IgD-negative memory B cell (primary cell): ENCODE measurements at regions not wholly inside any gene's neighbourhood (a gene's known extent, or its start where the extent isn't known, plus 50 kb on each side); places are given as distances from the start of the nearest gene placed in this dataset.

Experiments used
- H3K27ac Mint-ChIP-seq, 3 donors: one replicate each; pipeline ENCODE4 v1.8.0; 2020 to 2022; ENCODE audit warnings: mild to moderate bottlenecking in 3 of 3, mixed read lengths in 3 of 3, moderate library complexity in 1 of 3
- H3K27me3 Mint-ChIP-seq: one replicate; pipeline ENCODE4 v1.8.0; 2021; ENCODE audit warnings: mixed read lengths
- H3K36me3 Mint-ChIP-seq: one replicate; pipeline ENCODE4 v1.8.0; 2020; ENCODE audit warnings: mild to moderate bottlenecking, mixed read lengths
- H3K4me1 Mint-ChIP-seq, 3 donors: one replicate each; pipeline ENCODE4 v1.8.0; 2020 to 2022; ENCODE audit warnings: mixed read lengths in 3 of 3, mild to moderate bottlenecking in 1 of 3
- H3K4me3 Mint-ChIP-seq, 4 donors: one replicate each; pipeline ENCODE4 v1.8.0; 2020 to 2022; ENCODE audit warnings: mild to moderate bottlenecking in 4 of 4, mixed read lengths in 4 of 4, moderate library complexity in 3 of 4
- H3K9me3 Mint-ChIP-seq, 3 donors: one replicate each; pipeline ENCODE4 v1.8.0; 2020 to 2021; ENCODE audit warnings: mixed read lengths in 3 of 3, mild to moderate bottlenecking in 1 of 3

- Mint-ChIP-seq H3K36me3 (no peaks in the 10 kb centered on the region), H3K4me3 (no peak overlapping the region), H3K27ac (no peak overlapping the region), H3K4me1 (no peaks in the 10 kb centered on the region), H3K9me3 (peaks cover 0 to 8% (median 3%) of the 10 kb centered on the region in 3 donors), H3K27me3 (no peaks in the 10 kb centered on the region)
Measured at GRCh38 chr3:81045246-81045645, 716.2 kb downstream of the GBE1 start.

DNA sequence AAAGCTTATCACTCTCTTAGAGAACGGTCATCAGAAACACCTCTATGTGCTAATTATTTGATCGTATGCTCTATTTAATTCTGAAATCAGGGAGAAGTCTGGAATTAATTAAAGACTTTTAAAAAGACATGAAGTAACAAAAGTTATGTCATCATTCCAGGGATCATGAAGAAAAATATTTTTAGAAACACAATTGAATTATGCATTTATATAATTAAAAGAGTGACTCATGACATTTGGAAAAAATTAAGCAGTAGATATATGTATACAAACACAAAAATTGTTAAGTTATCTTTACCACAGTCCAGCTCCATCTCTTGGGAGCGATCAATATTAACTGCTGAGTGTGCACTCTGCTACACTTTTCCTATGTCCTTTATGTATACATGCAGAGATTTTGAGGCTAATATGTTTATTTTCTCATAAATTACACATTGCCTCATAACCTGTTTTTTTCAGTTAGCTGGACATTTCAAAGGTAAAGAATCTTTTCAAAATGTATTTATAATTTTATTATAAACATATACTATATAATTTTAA, 717.7 kb downstream of the GBE1 start:
- Mint-ChIP-seq H3K4me1 (no peaks in the 10 kb centered on the region), H3K4me3 (no peak overlapping the region), H3K27me3 (no peaks in the 10 kb centered on the region), H3K36me3 (no peaks in the 10 kb centered on the region), H3K27ac (no peak overlapping the region), H3K9me3 (peaks cover 0 to 3% (median 3%) of the 10 kb centered on the region in 3 donors)

DNA sequence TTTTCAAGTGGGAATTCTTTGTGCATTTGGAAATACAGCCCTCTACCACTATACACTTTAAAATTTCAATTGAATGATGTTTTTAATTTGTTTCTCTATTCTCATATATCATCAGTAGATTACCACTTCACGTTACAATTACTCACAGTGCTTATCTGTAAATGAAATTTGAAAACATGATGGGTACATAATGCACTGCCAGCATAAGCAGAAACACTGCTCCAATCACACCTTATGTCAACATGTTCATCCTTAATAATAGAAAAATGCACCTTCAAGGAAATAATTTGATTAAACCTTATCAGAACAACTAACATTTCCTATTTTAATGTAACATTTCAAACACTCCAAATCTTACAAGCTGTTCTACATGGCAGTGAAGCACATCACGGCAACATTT, 718.4 kb downstream of the GBE1 start:
- H3K27ac Mint-ChIP-seq: no peak overlapping the region
- H3K27me3 Mint-ChIP-seq: no peaks in the 10 kb centered on the region
- peaks cover 0 to 3% (median 2%) of the 10 kb centered on the region in 3 donors for H3K9me3 Mint-ChIP-seq
- no peak overlapping the region for H3K4me3 Mint-ChIP-seq
- no peaks in the 10 kb centered on the region for H3K4me1 Mint-ChIP-seq
- H3K36me3 Mint-ChIP-seq: no peaks in the 10 kb centered on the region

GRCh38 chr3:81041331-81041730, 720.1 kb downstream of the GBE1 start:
- no peaks in the 10 kb centered on the region for H3K4me1 Mint-ChIP-seq
- H3K27ac Mint-ChIP-seq: no peak overlapping the region
- H3K27me3 Mint-ChIP-seq: no peaks in the 10 kb centered on the region
- no peak overlapping the region for H3K4me3 Mint-ChIP-seq
- H3K36me3 Mint-ChIP-seq: no peaks in the 10 kb centered on the region
- peaks cover 0 to 3% (median 2%) of the 10 kb centered on the region in 3 donors for H3K9me3 Mint-ChIP-seq

DNA sequence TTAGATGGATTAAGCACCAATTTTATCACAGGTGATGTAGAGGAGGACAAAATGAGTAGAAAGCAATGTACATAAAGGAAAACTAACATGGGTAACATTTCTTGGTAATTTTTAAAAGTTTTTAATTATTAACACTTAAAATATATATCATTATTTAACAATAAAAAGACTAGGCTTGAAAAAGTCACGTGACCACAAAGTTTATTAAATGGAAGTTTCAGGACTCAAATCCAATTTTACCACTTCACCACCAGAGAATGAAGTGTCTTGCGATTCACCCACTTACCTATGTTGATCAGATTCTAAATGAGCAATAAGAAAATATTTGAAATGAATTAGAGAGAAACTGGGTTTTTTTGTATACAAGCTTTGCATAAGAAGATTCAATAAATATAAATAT, 721.3 kb downstream of the GBE1 start:
- no peaks in the 10 kb centered on the region for H3K4me1 Mint-ChIP-seq
- peaks cover 0 to 3% (median under 1%) of the 10 kb centered on the region in 3 donors for H3K9me3 Mint-ChIP-seq
- no peaks in the 10 kb centered on the region for H3K27me3 Mint-ChIP-seq
- H3K27ac Mint-ChIP-seq: no peak overlapping the region
- H3K4me3 Mint-ChIP-seq: no peak overlapping the region
- no peaks in the 10 kb centered on the region for H3K36me3 Mint-ChIP-seq

DNA sequence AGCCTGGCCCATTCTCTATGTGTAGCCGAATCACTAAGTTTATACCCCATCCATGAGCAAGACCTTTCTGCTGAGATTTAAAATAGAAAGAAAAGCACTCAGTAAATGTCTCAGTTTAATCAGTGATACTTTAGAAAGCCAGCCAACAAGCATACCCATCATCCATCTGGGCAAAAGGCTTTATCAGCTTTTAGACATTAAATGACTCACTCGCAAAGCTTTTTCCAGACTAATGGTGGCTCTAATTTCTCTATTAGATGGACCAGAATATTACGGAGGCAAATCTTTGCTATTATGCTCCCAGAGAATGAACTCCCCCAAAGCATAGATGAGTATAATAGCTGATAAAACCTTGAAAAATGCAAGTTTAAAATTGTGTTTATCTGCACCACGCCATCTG, 727.8 kb downstream of the GBE1 start:
- H3K27ac Mint-ChIP-seq: no peak overlapping the region
- H3K27me3 Mint-ChIP-seq: no peaks in the 10 kb centered on the region
- peaks cover 1% of the 10 kb centered on the region for H3K36me3 Mint-ChIP-seq
- peaks cover 0 to 9% (median 2%) of the 10 kb centered on the region in 3 donors for H3K9me3 Mint-ChIP-seq
- no peaks in the 10 kb centered on the region for H3K4me1 Mint-ChIP-seq
- H3K4me3 Mint-ChIP-seq: no peak overlapping the region

- Mint-ChIP-seq H3K9me3 (peaks cover 0 to 11% (median 2%) of the 10 kb centered on the region in 3 donors), H3K4me3 (no peak overlapping the region), H3K27me3 (no peaks in the 10 kb centered on the region), H3K4me1 (no peaks in the 10 kb centered on the region), H3K27ac (no peak overlapping the region), H3K36me3 (peaks cover 1% of the 10 kb centered on the region)
Measured at GRCh38 chr3:81033185-81033584, 728.3 kb downstream of the GBE1 start.

DNA sequence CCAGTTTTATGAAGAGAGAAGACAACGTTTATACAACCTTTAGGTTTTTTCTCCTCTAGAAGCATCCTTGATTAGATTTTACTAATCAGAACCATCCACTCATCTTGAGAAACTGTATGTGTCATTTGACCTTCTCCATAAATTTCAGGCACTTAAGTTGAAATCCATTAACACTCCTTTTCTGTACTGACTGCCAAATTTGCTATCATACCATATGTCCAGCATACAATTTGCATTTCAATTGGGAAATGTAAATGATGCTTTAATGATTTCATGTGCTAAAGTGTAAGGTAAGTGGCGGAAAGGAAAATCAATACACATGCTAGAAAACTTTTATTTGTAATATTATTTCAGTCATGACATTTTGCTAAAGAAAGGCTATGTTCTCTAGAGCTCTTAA, 731.6 kb downstream of the GBE1 start:
- H3K4me1 Mint-ChIP-seq: no peaks in the 10 kb centered on the region
- no peaks in the 10 kb centered on the region for H3K27me3 Mint-ChIP-seq
- peaks cover 0 to 11% (median 2%) of the 10 kb centered on the region in 3 donors for H3K9me3 Mint-ChIP-seq
- H3K4me3 Mint-ChIP-seq: no peak overlapping the region
- peaks cover under 1% of the 10 kb centered on the region for H3K36me3 Mint-ChIP-seq
- H3K27ac Mint-ChIP-seq: no peak overlapping the region

- no peak overlapping the region for H3K4me3 Mint-ChIP-seq
- no peaks in the 10 kb centered on the region for H3K4me1 Mint-ChIP-seq
- no peaks in the 10 kb centered on the region for H3K36me3 Mint-ChIP-seq
- H3K9me3 Mint-ChIP-seq: peaks cover 0 to 6% (median 2%) of the 10 kb centered on the region in 3 donors
- no peak overlapping the region for H3K27ac Mint-ChIP-seq
- H3K27me3 Mint-ChIP-seq: no peaks in the 10 kb centered on the region
Measured at GRCh38 chr3:81027344-81027743, 734.1 kb downstream of the GBE1 start.

- Mint-ChIP-seq H3K27me3 (no peaks in the 10 kb centered on the region), H3K27ac (no peak overlapping the region), H3K9me3 (peaks cover 0 to 6% (median 2%) of the 10 kb centered on the region in 3 donors), H3K36me3 (no peaks in the 10 kb centered on the region), H3K4me1 (no peaks in the 10 kb centered on the region), H3K4me3 (no peak overlapping the region)
Measured at GRCh38 chr3:81024560-81024959, 736.9 kb downstream of the GBE1 start.

GRCh38 chr3:81022339-81022738, 739.1 kb downstream of the GBE1 start:
- no peaks in the 10 kb centered on the region for H3K36me3 Mint-ChIP-seq
- H3K9me3 Mint-ChIP-seq: peaks cover 0 to 5% (median 2%) of the 10 kb centered on the region in 3 donors
- no peaks in the 10 kb centered on the region for H3K4me1 Mint-ChIP-seq
- H3K27me3 Mint-ChIP-seq: no peaks in the 10 kb centered on the region
- no peak overlapping the region for H3K4me3 Mint-ChIP-seq
- no peak overlapping the region for H3K27ac Mint-ChIP-seq

- Mint-ChIP-seq H3K27me3 (no peaks in the 10 kb centered on the region), H3K27ac (no peak overlapping the region), H3K4me1 (no peaks in the 10 kb centered on the region), H3K4me3 (no peak overlapping the region), H3K9me3 (peaks cover 2 to 10% (median 5%) of the 10 kb centered on the region in 3 donors), H3K36me3 (no peaks in the 10 kb centered on the region)
Measured at GRCh38 chr3:81013360-81013759, 748.1 kb downstream of the GBE1 start.

- Mint-ChIP-seq H3K36me3 (no peaks in the 10 kb centered on the region), H3K27ac (no peak overlapping the region), H3K9me3 (peaks cover 0 to 4% (median 2%) of the 10 kb centered on the region in 3 donors), H3K27me3 (no peaks in the 10 kb centered on the region), H3K4me1 (no peaks in the 10 kb centered on the region), H3K4me3 (no peak overlapping the region)
Measured at GRCh38 chr3:81005992-81006391, 755.5 kb downstream of the GBE1 start.

DNA sequence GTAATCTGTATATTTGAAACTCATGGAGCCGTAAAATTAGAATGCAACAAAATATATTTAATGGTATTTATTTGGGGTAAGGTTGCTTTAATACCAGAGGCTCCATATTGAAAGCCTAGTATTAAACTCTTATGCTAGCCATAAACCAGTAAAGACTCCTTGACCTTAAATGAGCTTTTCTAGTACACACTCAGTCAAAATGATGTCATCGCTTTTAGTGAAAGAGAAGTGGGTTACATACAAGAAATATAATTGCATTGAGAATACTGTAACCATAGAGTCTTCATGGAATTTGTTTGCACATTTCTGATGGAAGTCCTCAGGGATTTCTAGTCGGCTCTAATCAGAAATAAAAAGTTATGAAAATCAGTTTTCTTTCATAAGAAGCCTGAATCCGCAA, 757.6 kb downstream of the GBE1 start:
- no peak overlapping the region for H3K4me3 Mint-ChIP-seq
- peaks cover 0 to 4% (median 0%) of the 10 kb centered on the region in 3 donors for H3K9me3 Mint-ChIP-seq
- H3K27me3 Mint-ChIP-seq: no peaks in the 10 kb centered on the region
- no peaks in the 10 kb centered on the region for H3K4me1 Mint-ChIP-seq
- H3K36me3 Mint-ChIP-seq: no peaks in the 10 kb centered on the region
- H3K27ac Mint-ChIP-seq: no peak overlapping the region

GRCh38 chr3:81003008-81003645, 758.3 kb downstream of the GBE1 start:
- H3K27ac Mint-ChIP-seq: no peak overlapping the region
- no peaks in the 10 kb centered on the region for H3K36me3 Mint-ChIP-seq
- H3K4me3 Mint-ChIP-seq: no peak overlapping the region

DNA sequence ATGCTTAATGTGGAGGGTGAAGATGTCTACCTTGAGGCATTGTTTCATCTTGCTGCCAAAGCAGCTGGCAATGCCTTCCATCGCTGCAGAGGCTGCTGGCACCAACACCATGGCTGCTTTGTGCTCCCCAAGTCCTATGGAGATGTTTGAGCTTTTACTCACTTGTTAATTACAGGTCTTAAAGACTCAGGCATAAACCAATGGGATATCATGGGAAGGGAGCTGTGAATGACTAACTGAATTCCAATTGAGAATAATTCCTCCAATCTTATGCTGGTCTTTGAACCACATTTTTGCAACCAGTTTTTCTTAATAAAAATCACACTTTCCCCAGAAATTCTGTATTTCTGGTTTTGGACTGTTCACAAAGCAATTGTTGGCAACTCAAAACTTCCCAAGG, 762.0 kb downstream of the GBE1 start:
- Mint-ChIP-seq H3K9me3 (peaks cover 0 to 13% (median 4%) of the 10 kb centered on the region in 3 donors), H3K27ac (no peak overlapping the region), H3K4me1 (no peaks in the 10 kb centered on the region), H3K27me3 (no peaks in the 10 kb centered on the region), H3K4me3 (no peak overlapping the region), H3K36me3 (no peaks in the 10 kb centered on the region)

More at GRCh38 chr3:81003008-81003645, 758.3 kb downstream of the GBE1 start:
- Mint-ChIP-seq H3K9me3 (peaks cover 0 to 4% (median 0%) of the 10 kb centered on the region in 3 donors), H3K4me1 (no peaks in the 10 kb centered on the region), H3K27me3 (no peaks in the 10 kb centered on the region)
